Sigmoid colon (tissue), 4 donors: ENCODE measurements at regions not wholly inside any gene's neighbourhood (a gene's known extent, or its start where the extent isn't known, plus 50 kb on each side); places are given as distances from the start of the nearest gene placed in this dataset.

Experiments
- CTCF ChIP-seq, 4 experiments: fragments of 450-650 bp in 3 of 4; fragments of 200-600 bp in 1 of 4; IDR thresholded peaks; one replicate each; pipeline ENCODE4 v1.5.1; 2016 to 2019; ENCODE audit warnings: antibody characterized with exemption in 4 of 4, mild to moderate bottlenecking in 3 of 4, moderate library complexity in 2 of 4
- EP300 ChIP-seq, 4 donors: sonication (generic); formaldehyde crosslinking; IDR thresholded peaks; one replicate each; pipeline ENCODE4 v1.6.1; 2017; ENCODE audit warnings: antibody characterized with exemption in 4 of 4
- POLR2AphosphoS5 ChIP-seq, 4 donors: sonication (generic); formaldehyde crosslinking; IDR thresholded peaks; one replicate each; pipeline ENCODE4 v1.6.1; 2017; ENCODE audit warnings: antibody characterized with exemption in 4 of 4

GRCh38 chr10:88120599-88121333 is 257.3 kb downstream of the PTEN start:
- TF ChIP-seq CTCF (IDR thresholded peaks at IDR 0.05) (no peak), EP300 (IDR thresholded peaks at IDR 0.05) (no peak), POLR2AphosphoS5 (IDR thresholded peaks at IDR 0.05) (no peak)
